ENCODE measurements at regions not wholly inside any gene's neighbourhood (a gene's known extent, or its start where the extent isn't known, plus 50 kb on each side); places are given as distances from the start of the nearest gene placed in this dataset.

- DNase-seq (ENCODE audit: low spot score) = no peak
Measured at GRCh38 chr4:127103681-127104115, 529.1 kb upstream of the INTU start.

DNA sequence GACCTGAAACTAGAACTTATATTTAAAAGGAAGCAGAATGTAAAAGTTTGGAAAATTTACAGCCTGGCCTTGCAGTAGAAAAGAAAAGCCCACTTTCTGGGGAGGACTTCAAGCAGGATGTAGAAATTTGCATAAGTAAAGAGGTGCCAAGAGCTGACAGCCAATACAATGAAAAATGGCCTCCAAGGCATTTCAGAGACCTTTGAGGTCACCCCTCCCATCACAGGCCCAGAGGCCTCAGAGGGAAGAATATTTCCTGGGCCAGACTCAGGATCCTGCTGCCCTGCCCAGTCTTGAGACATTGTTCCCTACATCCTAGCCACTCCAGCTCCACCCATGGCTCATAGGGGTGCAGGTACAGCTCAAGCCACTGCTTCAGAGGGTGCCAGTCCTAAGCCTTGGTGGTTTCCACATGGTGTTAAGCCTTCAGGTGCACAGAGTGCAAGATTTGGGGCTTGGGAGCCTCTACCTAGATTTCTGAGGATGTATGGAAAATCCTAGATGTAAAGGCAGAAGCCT lies 518.9 kb upstream of the INTU start:
- DNase-seq (ENCODE audit: low spot score) = no peak

DNA sequence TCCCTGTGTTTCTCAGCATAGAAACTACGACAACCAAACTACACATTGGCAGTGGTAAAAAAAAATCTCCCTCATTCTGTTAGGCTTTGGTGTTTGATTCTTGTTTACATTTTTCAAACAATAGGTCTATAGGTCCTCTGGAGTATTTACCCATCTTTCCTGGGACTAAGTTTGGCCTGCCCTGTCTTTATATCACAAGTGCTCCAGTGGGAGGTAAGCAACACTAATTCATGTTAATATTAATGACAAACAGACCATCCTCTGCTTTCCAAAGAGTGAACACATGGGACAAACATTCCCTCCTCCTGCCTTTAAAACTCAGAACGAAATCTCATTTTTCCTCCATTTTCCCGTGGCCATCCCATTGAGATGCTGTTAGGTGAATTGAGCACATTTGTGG lies 514.1 kb upstream of the INTU start:
- DNase-seq (ENCODE audit: low spot score) = no peak

DNA sequence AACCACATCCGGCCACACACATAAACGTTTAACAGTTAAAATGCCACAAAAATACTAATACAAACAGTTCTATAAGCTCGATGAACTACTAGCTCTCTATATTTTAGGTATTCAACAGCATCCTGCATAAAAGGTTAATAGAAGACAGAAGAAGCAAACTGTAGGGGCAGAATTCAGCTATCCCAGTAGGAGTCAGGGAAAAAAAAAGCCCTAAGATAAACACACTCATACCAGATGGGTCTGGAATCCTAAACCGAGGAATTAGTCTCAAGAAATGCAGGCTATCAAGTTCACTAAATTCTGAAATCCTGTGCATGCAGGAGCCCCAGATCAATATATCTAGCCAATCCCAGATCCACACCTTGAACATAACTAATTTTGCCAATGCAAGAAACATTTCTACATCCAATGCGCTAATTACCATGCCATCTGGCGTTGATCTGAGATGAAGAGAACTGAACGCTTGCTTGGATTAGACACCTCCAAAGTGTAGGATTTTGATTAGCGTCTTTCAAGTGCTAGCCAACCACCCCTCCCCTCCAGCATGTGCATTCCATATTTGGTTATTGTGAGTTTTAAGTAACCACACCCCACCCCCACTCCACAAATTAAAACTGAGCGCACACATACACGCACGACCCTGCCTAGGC lies 512.2 kb upstream of the INTU start:
- no peak for DNase-seq (ENCODE audit: low spot score)

- DNase-seq (ENCODE audit: low spot score) = no peak
Measured at GRCh38 chr4:127124919-127125318, 507.8 kb upstream of the INTU start.

DNA sequence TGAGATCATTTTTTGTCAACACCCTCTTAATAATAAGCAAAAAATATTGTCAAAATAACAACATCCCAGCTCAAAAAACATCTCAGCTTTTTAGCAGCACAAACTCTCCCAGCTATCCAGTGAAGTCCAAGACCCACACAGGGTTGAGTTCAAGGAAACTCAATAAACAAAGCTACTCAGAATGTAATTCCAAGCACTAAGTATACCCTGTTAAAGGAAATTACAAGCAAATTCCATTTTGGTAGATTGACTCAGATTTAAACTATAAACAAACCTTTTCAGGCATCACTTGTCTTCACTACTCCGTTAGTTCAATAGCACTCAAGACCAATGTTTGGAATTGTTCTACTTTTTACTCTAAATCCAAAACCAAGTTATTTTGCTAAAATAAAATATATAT lies 506.0 kb upstream of the INTU start:
- no peak for DNase-seq (ENCODE audit: low spot score)

DNA sequence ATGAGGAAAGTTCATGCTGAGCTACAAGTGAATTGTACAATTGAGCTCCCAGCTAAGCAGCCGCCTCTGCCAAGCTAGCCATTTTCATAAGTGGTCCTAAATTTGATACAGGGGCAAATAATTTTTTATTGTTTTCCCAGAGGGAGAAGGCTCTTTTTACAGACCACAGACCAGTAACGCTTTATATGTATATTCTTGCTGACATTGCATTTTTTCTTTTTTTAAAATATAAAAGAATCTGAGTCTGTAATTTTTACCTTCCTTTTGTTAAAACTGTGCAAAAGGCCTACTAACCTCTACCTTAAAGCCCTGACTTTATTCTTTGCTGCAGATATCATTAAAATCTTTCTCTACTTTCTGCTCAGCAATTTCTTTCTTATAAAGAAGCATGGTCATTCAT lies 501.2 kb upstream of the INTU start:
- DNase-seq (ENCODE audit: low spot score) = no peak

- no peak for DNase-seq (ENCODE audit: low spot score)
Measured at GRCh38 chr4:127134490-127134889, 498.3 kb upstream of the INTU start.

- DNase-seq (ENCODE audit: low spot score) = no peak
Measured at GRCh38 chr4:127138586-127138985, 494.2 kb upstream of the INTU start.

DNA sequence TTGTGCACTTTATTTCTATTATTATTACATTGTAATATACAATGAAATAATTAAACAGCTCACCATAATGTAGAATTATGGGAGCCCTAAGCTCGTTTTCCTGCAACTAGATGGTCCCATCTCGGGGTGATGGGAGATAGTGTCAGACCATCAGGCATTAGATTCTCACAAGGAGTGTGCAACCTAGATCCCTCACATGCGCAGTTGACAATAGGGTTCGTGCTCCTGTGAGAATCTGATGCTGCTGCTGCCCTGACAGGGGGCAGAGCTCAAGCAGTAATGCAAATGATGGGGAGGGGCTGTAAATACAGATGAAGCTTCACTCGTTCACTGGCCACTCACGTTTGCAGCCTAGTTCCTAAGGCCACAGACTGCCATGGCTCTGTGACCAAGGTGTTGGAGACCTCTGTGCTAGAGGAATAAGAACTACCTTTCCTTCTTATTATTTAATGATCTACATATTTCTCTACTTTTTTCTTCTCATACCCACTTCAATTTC lies 492.9 kb upstream of the INTU start:
- no peak for DNase-seq (ENCODE audit: low spot score)

GRCh38 chr4:127140306-127140705 lies 492.5 kb upstream of the INTU start:
- DNase-seq (ENCODE audit: low spot score) = no peak

- no peak for DNase-seq (ENCODE audit: low spot score)
Measured at GRCh38 chr4:127141856-127142255, 490.9 kb upstream of the INTU start.

GRCh38 chr4:127143460-127144195 lies 489.1 kb upstream of the INTU start:
- no peak for DNase-seq (ENCODE audit: low spot score)

GRCh38 chr4:127145006-127145540 lies 487.7 kb upstream of the INTU start:
- peak; percentile 43 for DNase-seq (ENCODE audit: low spot score)

- DNase-seq (ENCODE audit: low spot score) = no peak
Measured at GRCh38 chr4:127148165-127148564, 484.6 kb upstream of the INTU start.

GRCh38 chr4:127149086-127149485 lies 483.7 kb upstream of the INTU start:
- no peak for DNase-seq (ENCODE audit: low spot score)

- DNase-seq (ENCODE audit: low spot score) = no peak
Measured at GRCh38 chr4:127151941-127152340, 480.8 kb upstream of the INTU start.

DNA sequence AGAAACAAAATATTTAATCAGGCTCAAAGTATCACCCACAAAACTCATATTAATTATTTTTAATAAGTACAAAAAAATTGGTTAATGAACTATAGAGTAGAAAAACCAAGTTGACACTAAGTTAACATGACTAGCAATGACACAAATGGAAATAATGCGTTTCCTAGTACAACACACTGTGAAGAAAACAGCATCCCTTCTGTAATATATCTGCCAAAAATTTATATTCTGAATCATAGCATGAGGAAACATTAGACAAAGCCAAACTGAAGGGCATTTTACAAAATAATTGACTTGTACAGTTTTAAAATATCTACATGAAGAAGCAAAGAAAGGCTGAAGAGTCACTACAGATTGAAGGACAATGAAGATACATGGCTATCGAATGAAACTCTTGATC lies 477.6 kb upstream of the INTU start:
- no peak for DNase-seq (ENCODE audit: low spot score)

DNA sequence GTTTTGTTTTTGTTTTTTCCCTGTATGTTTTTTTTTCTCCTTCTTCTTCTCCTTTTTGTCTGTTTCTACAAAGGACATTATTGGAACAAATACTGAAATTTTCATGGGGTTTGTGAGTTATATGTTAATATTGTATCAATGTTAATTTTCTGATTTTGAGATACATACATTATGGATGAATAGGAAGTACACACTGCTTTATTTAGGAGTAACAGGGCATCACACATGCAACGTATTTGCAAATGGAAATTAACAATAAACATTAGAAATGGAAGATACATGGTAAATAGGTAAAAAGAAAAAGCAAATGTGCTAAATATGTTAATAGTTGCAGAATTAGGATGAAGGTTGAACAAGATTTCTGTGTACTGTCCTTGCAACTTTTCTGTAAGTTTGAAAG lies 477.2 kb upstream of the INTU start:
- DNase-seq (ENCODE audit: low spot score) = no peak

GRCh38 chr4:127162741-127163140 lies 470.0 kb upstream of the INTU start:
- DNase-seq (ENCODE audit: low spot score) = no peak

DNA sequence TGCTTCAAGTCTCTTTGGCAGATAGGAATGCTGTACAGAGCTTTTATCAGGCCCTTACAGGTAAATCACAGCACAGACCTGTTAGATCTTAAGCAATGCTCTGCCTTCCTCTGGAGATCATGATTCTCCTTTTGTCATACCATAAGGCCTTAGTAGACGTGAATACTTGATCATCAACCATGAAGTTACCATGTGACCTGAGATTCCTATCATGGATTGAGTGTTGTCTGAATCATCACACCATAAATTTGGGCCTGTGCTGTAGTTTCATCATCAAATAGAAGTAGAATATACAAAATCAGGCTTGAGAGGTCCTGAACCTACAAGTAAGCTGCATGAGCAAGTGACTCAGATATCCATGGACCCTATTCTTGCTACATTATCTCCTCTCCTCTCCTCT lies 466.8 kb upstream of the INTU start:
- no peak for DNase-seq (ENCODE audit: low spot score)

DNA sequence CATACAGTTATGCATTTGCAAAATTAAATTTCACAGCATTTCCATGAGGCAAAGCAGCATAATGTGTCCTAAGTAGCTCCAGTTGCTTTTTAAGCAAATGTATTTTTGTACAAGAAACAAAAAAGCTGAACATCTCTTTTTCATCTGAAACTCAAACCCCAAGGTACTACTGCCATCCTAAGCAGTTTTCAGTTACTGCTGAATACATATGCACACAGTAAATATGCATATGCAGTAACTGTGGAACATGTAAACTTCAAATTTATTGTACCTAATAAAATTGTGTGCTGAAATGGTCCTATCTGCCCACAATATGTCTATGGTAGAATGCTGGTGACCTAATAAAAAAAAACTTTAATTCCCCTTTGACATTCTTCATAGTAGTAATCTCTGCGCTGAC lies 458.6 kb upstream of the INTU start:
- no peak for DNase-seq (ENCODE audit: low spot score)

DNA sequence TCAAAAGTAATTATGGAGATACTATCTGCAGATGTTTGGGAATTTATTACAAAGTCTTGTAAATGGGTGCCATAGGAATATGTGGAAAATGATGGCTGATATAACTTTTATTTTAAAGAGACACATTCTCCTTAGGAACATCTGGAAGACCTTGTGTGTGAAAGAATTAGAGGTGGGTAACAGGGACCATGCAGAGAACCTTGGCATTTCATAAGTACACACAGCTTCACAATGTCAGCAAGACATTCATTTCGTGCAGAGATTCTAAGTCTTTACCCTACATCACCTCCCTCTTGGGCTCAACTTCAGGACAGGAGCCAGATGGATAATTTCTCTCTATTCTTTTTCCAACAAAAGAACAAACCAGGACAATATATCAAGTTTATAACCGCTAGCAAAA lies 458.1 kb upstream of the INTU start:
- DNase-seq (ENCODE audit: low spot score) = no peak
